HG02763 (cell line): ENCODE measurements at regions not wholly inside any gene's neighbourhood (a gene's known extent, or its start where the extent isn't known, plus 50 kb on each side); places are given as distances from the start of the nearest gene placed in this dataset.
"Not testable (repeated sequence)": the region's sequence is repeated elsewhere in the genome, so short reads cannot be mapped to it uniquely, and the experiment has no call there.

Experiments used
- ATAC-seq: cut with Tn5 transposase; IDR thresholded peaks from one replicate; pipeline ENCODE4 v1.9.1; 2021; ENCODE audit warnings: mild to moderate bottlenecking, moderate library complexity; ENCODE audit not compliant: unreplicated experiment

DNA sequence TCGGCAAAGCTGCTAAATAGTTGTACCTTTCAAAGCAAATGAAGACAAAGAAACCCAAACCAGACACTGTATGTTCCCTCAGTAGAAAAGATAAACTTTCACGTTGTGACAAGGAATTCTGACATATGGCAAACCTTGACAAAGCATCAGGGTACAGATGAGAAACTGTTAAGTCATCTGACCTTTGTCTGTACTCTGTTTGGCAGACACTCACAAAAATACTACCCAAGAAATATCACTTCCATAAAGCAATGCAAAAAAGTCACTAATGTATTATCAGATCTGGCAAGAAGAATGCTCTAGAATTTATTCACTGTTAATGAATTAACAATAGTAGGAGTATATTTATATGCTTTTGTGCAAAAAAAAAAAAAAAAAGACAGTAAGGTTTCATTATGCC lies 843.7 kb downstream of the DIAPH3 start:
- ATAC-seq = no peak

DNA sequence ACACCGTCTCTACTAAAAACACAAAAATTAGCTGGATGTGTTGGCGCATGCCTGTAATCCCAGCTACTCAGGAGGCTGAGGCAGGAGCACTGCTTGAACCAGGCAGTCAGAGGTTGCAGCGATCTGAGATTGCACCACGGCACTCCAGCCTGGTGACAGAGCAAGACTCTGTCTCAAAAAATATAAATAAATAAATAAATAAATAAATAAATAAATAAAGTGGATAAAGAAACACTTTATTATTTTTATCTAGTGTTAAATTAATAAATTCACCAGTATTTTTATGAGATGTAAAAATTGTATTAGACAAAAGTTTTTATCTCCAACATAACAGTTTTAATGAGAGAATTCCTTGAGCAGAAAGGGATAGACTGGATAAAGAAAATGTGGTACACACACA lies 839.3 kb downstream of the DIAPH3 start:
- not testable (repeated sequence) for ATAC-seq

- ATAC-seq = no peak
Observed at GRCh38 chr13:59326717-59327116, 837.0 kb downstream of the DIAPH3 start.

GRCh38 chr13:59330764-59331163 lies 833.0 kb downstream of the DIAPH3 start:
- no peak for ATAC-seq

DNA sequence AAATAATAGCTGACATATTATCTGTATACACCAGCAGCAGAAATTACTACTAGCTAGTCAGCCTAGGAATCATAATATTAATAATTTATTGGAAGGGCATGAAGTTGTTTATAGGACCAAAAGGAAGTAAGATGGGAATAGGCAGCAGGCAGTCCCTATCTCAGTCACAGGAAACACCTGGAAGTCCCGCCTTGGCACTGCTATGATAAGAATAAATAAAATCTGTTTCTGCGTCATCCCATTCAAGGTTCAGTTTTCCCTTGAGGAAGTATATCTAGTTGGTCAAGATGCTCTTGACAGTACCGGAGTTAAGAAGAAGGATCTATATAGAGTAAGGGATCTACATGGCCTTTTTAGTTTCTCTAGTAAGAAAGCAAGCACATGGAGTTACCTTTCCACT lies 830.8 kb downstream of the DIAPH3 start:
- ATAC-seq = no peak

GRCh38 chr13:59337070-59337469 lies 826.7 kb downstream of the DIAPH3 start:
- ATAC-seq = no peak

GRCh38 chr13:59340151-59340550 lies 823.6 kb downstream of the DIAPH3 start:
- ATAC-seq = no peak

GRCh38 chr13:59340581-59340980 lies 823.1 kb downstream of the DIAPH3 start:
- ATAC-seq = no peak

DNA sequence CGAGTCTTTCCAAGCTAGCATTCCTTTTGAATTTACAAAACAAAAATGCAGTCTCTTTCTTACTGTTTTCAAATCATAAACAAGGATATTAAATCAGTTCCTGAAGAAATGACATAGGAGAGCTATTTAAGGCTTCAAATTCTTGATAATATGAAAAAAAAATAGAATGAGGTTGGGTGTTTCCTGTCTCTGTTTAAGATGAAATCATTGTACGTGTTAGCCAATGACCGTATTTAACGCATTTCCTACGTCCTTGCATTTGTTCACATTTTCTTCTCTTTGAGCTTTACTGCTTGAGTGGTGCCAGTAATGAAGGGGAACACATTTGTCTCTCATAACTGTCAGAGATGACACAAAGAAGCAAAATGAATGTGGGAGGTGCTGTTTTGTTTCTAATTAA lies 821.3 kb downstream of the DIAPH3 start:
- ATAC-seq = no peak

- ATAC-seq = no peak
Observed at GRCh38 chr13:59343132-59343531, 820.6 kb downstream of the DIAPH3 start.

GRCh38 chr13:59343993-59344822 lies 819.5 kb downstream of the DIAPH3 start:
- ATAC-seq = no peak

- no peak for ATAC-seq
Observed at GRCh38 chr13:59345311-59345710, 818.4 kb downstream of the DIAPH3 start.

- no peak for ATAC-seq
Observed at GRCh38 chr13:59346999-59347723, 816.6 kb downstream of the DIAPH3 start.

DNA sequence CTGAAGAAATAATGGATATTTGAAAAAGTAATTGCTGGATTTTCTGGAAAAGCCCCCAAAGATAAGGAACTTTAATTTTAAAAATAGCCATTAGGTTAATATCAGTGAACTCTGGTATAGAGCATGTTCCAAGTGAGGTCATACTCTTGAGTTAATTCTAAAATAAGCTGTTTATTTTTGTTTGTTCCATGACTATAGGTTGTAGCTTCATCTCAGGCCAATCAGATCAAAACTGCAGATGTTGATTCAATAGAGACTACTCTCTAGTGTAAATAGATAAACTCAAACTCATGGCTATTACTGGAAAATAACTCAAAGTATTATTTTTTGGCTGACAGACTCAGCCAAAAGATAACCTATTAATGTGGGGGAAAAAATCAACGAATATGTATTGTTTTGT lies 815.1 kb downstream of the DIAPH3 start:
- ATAC-seq = no peak

- ATAC-seq = no peak
Observed at GRCh38 chr13:59352600-59352999, 811.1 kb downstream of the DIAPH3 start.

GRCh38 chr13:59354665-59355369 lies 808.9 kb downstream of the DIAPH3 start:
- ATAC-seq = peak; percentile 78

DNA sequence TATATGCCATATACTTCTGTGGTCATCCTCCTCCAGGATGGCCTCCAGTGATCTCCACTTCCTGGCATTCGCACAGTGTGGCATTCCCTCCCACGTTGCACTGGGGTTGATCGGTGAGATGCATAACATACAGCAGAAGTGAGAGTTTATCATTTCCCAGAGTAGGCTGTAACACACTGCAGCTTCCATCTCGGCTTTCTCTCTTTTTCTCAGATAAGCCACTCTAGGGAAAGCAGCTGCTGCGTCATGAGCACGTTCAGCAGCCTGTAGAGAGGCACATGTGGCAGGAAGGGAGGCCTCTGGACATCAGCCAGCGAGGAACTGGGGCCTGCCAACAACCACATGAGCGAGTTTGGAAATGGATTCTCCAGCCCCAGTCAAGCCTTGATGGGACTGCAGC lies 807.1 kb downstream of the DIAPH3 start:
- no peak for ATAC-seq

DNA sequence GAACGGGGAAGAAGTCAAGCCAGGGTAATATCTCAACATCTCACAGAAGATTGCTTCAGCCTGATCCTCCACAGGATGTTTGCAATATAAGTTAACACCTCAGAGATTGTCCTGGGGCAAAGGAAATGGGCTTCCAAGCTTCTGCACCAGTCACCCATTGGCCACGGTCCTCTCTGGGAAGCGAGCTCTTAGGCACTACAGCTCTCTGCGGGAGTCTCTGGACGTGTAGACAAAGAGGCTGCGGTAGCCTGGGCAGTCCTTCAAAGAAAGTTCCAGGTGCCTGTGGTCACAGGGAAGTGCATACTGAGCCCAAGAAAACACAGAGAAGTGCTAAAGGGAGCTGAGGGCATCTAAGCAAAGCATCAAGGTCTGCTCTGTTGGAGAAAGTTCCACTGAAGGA lies 805.7 kb downstream of the DIAPH3 start:
- ATAC-seq = no peak

DNA sequence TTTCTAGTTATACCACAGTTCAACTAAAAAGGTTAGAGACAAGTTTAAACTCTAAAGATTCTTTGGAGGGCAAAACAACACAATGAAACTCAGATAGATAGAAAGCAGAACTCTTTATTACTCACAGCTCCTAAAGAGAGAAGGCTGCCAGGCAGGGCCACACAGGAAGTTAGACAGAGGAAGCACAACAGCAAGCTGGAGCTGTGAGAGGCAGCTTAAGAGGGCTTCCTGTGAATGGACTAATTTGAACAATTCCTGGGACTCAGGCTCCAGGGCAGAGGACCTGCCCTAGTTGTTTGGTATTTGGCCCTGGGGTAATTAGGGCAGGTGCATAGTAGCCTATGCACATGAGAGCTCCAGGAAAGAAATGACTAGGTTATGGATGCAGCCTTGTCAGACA lies 803.6 kb downstream of the DIAPH3 start:
- no peak for ATAC-seq

DNA sequence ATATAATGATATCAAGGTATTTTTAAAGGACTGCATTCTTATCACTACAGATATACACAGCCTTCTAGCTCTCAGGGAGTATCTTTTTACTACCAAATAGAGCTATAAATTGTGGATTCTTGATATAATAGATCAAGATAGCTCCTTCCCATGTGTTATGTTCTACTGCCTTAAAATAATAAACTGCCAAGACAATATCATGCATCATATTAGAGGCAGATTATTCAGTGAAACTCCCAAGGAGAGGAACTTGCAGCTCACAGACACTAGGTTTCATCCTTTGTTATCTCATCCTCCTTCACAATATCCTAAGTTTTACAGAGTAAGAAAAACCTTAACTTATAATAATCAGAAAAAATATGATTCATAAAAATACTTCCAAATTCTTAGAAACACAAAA lies 802.8 kb downstream of the DIAPH3 start:
- no peak for ATAC-seq

DNA sequence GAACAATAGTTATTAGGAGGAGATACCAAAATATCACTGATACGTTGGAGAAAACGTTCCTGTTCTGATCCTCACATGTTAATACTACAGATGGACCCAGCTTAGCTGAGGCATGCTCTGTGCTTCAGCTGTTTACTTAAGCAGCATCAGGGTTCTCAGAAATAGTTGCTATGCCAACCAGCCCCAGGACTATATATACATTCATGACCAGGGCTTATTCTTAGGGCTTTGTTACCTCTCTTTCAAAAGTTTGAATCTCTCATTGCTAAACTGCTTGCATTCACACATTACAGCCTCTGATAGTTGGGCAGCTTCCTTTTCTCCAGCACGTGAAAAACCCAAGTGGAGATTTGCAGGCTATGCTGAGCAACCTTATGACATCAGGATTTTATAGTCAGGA lies 800.4 kb downstream of the DIAPH3 start:
- ATAC-seq = no peak

DNA sequence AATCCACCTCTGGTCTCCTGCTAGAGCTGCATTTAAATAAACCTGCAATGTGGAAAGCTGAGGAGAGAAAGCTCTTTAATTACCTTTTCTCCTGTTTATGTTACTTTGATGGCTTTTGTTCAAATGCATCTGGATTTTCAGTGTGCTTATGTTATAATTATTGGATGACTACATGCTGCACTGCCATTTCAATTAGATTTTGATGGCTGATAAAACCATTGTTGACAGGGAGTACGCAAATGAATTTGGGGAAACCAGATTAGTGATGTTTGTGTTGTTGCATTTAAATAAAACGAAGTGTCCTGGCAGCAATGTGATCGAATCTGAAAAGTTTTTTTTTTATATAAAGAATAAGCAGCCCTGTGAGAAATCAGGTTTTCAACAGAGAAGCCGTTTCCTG lies 799.8 kb downstream of the DIAPH3 start:
- ATAC-seq = no peak
